ENCODE measurements at regions not wholly inside any gene's neighbourhood (a gene's known extent, or its start where the extent isn't known, plus 50 kb on each side); places are given as distances from the start of the nearest gene placed in this dataset.

- WGBS, 2 experiments, result 94 to 96% methylated on average over 6 of the region's 6 CpGs
- H3K27me3 ChIP-seq (ENCODE audit: control insufficient read depth, insufficient read depth, low read length, poor library complexity, severe bottlenecking), result no peaks in the 10 kb centered on the region
- H3K27ac ChIP-seq (ENCODE audit: insufficient read depth, low read depth, low read length, poor library complexity, severe bottlenecking), result no peak overlapping the region
- H3K4me1 ChIP-seq (ENCODE audit: control insufficient read depth, insufficient read depth, low read length), result peaks cover 10% of the 10 kb centered on the region
- no peak overlapping the region for H3K4me3 ChIP-seq (ENCODE audit: insufficient read depth, low read depth, low read length)
- H3K9me3 ChIP-seq (ENCODE audit: control insufficient read depth, low read length), result no peaks in the 10 kb centered on the region
- H3K36me3 ChIP-seq (ENCODE audit: control insufficient read depth, insufficient read depth, low read length), result no peaks in the 10 kb centered on the region
These were observed 250.4 kb downstream of the MRTFB start for GRCh38 chr16:14321542-14321941.

GRCh38 chr16:14320406-14320805 lies 249.3 kb downstream of the MRTFB start:
- Histone ChIP-seq H3K9me3 (ENCODE audit: control insufficient read depth, low read length) (no peaks in the 10 kb centered on the region), H3K36me3 (ENCODE audit: control insufficient read depth, insufficient read depth, low read length) (no peaks in the 10 kb centered on the region), H3K4me1 (ENCODE audit: control insufficient read depth, insufficient read depth, low read length) (no peaks in the 10 kb centered on the region), H3K27me3 (ENCODE audit: control insufficient read depth, insufficient read depth, low read length, poor library complexity, severe bottlenecking) (no peaks in the 10 kb centered on the region), H3K27ac (ENCODE audit: insufficient read depth, low read depth, low read length, poor library complexity, severe bottlenecking) (no peak overlapping the region), H3K4me3 (ENCODE audit: insufficient read depth, low read depth, low read length) (no peak overlapping the region)
- 95 to 97% methylated on average over 4 of the region's 4 CpGs for WGBS, 2 experiments
